H1 (cell line): ENCODE measurements at regions not wholly inside any gene's neighbourhood (a gene's known extent, or its start where the extent isn't known, plus 50 kb on each side); places are given as distances from the start of the nearest gene placed in this dataset.

Experiments used
- CTCF ChIA-PET: fragments of 300-600 bp; sonication (Branson Sonifier 250); formaldehyde crosslinking; loops from one replicate; lab custom pipeline; 2021; ENCODE audit not compliant: partially characterized antibody; lab: Charles Lee
- POLR2A ChIA-PET: fragments of 300-600 bp; sonication (Branson Sonifier 250); formaldehyde crosslinking; loops from one replicate; lab custom pipeline; 2021; ENCODE audit warnings: inconsistent platforms; ENCODE audit not compliant: partially characterized antibody; lab: Charles Lee
- DNase-seq, 2 experiments: peaks; one replicate each; pipeline versions ENCODE4 v3.0.0 to v3.0.0-alpha.2; 2010 to 2022; ENCODE audit warnings: low spot score in 2 of 2, low read depth in 1 of 2, mixed read lengths in 1 of 2
- FAIRE-seq: peaks from 2 replicates; lab custom pipeline; 2011; peaks lifted over from hg19 to GRCh38; lab: Jason Lieb, UNC
- H2AFZ ChIP-seq: 2 replicates; pipeline ENCODE4 v1.8.1; 2012; ENCODE audit warnings: low read length, inconsistent platforms
- H2AK5ac ChIP-seq: 2 replicates; pipeline ENCODE4 v1.6.1; 2013; ENCODE audit warnings: low read depth, low read length
- H2BK120ac ChIP-seq: replicated peaks from 2 replicates; pipeline ENCODE3; 2013; ENCODE audit warnings: low read depth, low read length, inconsistent platforms
- H2BK12ac ChIP-seq: 2 replicates; pipeline ENCODE4 v1.6.1; 2013; ENCODE audit warnings: low read depth, low read length
- H2BK15ac ChIP-seq: 2 replicates; pipeline ENCODE4 v1.6.1; 2013; ENCODE audit warnings: low read length
- H2BK20ac ChIP-seq: 2 replicates; pipeline ENCODE4 v1.6.1; 2013; ENCODE audit warnings: low read length
- H2BK5ac ChIP-seq: 2 replicates; pipeline ENCODE4 v1.6.1; 2013; ENCODE audit warnings: low read depth, low read length
- H3K14ac ChIP-seq: 2 replicates; pipeline ENCODE4 v1.6.1; 2013; ENCODE audit warnings: inconsistent platforms; ENCODE audit not compliant: insufficient read length
- H3K18ac ChIP-seq: 2 replicates; pipeline ENCODE4 v1.6.1; 2013; ENCODE audit warnings: low read length; ENCODE audit errors: extremely low read depth
- H3K23ac ChIP-seq: 2 replicates; pipeline ENCODE4 v1.6.1; 2013; ENCODE audit warnings: inconsistent platforms; ENCODE audit not compliant: insufficient read length
- H3K23me2 ChIP-seq: 2 replicates; pipeline ENCODE4 v1.6.1; 2013; ENCODE audit warnings: low read depth, low read length
- H3K27ac ChIP-seq: 2 replicates; pipeline ENCODE4 v1.6.1; 2011; ENCODE audit warnings: low read depth, low read length, inconsistent platforms
- H3K27me3 ChIP-seq, 4 experiments: replicated peaks in 1 of 4; 1 replicate in 1 of 4; 2 replicates in 3 of 4; pipeline versions ENCODE4 v1.6.1 to v1.8.1; 2011 to 2013; ENCODE audit warnings: low read length in 3 of 4, mild to moderate bottlenecking in 3 of 4, inconsistent platforms in 2 of 4, mixed read lengths in 2 of 4, moderate library complexity in 1 of 4; ENCODE audit not compliant: control insufficient read depth in 3 of 4, insufficient read depth in 3 of 4; ENCODE audit errors: extremely low read depth in 1 of 4
- H3K36me3 ChIP-seq, 4 experiments: 2 replicates each; pipeline versions ENCODE4 v1.6.1 to v1.8.1; 2011 to 2013; ENCODE audit warnings: mild to moderate bottlenecking in 4 of 4, low read length in 3 of 4, moderate library complexity in 2 of 4, control low read depth in 1 of 4, inconsistent platforms in 1 of 4; ENCODE audit not compliant: insufficient read depth in 4 of 4, control insufficient read depth in 2 of 4
- H3K4ac ChIP-seq: replicated peaks from 2 replicates; pipeline ENCODE3; 2013; ENCODE audit warnings: low read length, low read depth, mixed read lengths, inconsistent platforms; ENCODE audit not compliant: insufficient read length
- H3K4me1 ChIP-seq, 4 experiments: replicated peaks in 1 of 4; 1 replicate in 1 of 4; 2 replicates in 3 of 4; pipeline versions ENCODE4 v1.6.1 to v1.8.1; 2011 to 2013; ENCODE audit warnings: low read length in 3 of 4, inconsistent platforms in 2 of 4, mixed read lengths in 1 of 4; ENCODE audit not compliant: insufficient read depth in 4 of 4, control insufficient read depth in 3 of 4
- H3K4me2 ChIP-seq, 2 experiments: 2 replicates each; pipeline versions ENCODE4 v1.6.1 to v1.8.1; 2011 to 2013; ENCODE audit warnings: low read depth in 2 of 2, low read length in 2 of 2, control low read depth in 1 of 2, inconsistent platforms in 1 of 2, mild to moderate bottlenecking in 1 of 2; ENCODE audit not compliant: insufficient read depth in 1 of 2
- H3K4me3 ChIP-seq, 4 experiments: fragments of 200-600, 300-600 bp in 1 of 4; sonication (generic), shearing (Covaris generic), sonication (Bioruptor Twin) in 1 of 4; 2 replicates each; pipeline versions ENCODE4 v1.5.1 to v1.8.1; 2011 to 2016; ENCODE audit warnings: low read length in 4 of 4, low read depth in 3 of 4, control low read depth in 2 of 4, inconsistent platforms in 2 of 4, mild to moderate bottlenecking in 2 of 4, mixed read lengths in 1 of 4, moderate library complexity in 1 of 4; ENCODE audit not compliant: insufficient read depth in 2 of 4; ENCODE audit errors: extremely low read depth in 1 of 4
- H3K56ac ChIP-seq: replicated peaks from 2 replicates; pipeline ENCODE3; 2013; ENCODE audit warnings: low read depth, mild to moderate bottlenecking, mixed read lengths, low read length, inconsistent platforms; ENCODE audit not compliant: insufficient read length
- H3K79me1 ChIP-seq: 2 replicates; pipeline ENCODE4 v1.6.1; 2013; ENCODE audit warnings: low read depth, low read length, control low read depth
- H3K79me2 ChIP-seq, 2 experiments: 2 replicates each; pipeline versions ENCODE4 v1.6.1 to v1.8.1; 2012 to 2013; ENCODE audit warnings: low read length in 2 of 2, mild to moderate bottlenecking in 2 of 2, inconsistent platforms in 1 of 2; ENCODE audit not compliant: insufficient read depth in 2 of 2, control insufficient read depth in 1 of 2
- H3K9ac ChIP-seq, 4 experiments: replicated peaks in 1 of 4; 1 replicate in 1 of 4; 2 replicates in 3 of 4; pipeline versions ENCODE4 v1.6.1 to v1.8.1; 2011 to 2013; ENCODE audit warnings: low read depth in 3 of 4, low read length in 3 of 4, control low read depth in 2 of 4, mild to moderate bottlenecking in 2 of 4, moderate library complexity in 2 of 4, inconsistent platforms in 1 of 4; ENCODE audit errors: extremely low read depth in 1 of 4
- H3K9me3 ChIP-seq, 2 experiments: 2 replicates each; pipeline versions ENCODE4 v1.6.1 to v1.8.1; 2012 to 2013; ENCODE audit warnings: mild to moderate bottlenecking in 2 of 2, moderate library complexity in 2 of 2, control low read depth in 1 of 2, inconsistent platforms in 1 of 2, low read depth in 1 of 2, low read length in 1 of 2, mixed read lengths in 1 of 2; ENCODE audit not compliant: insufficient read depth in 2 of 2
- H4K20me1 ChIP-seq, 2 experiments: replicated peaks in 1 of 2; 2 replicates each; pipeline versions ENCODE3 to v1.8.1; 2011 to 2013; ENCODE audit warnings: inconsistent platforms in 2 of 2, low read length in 2 of 2, mild to moderate bottlenecking in 1 of 2; ENCODE audit not compliant: insufficient read depth in 2 of 2, control insufficient read depth in 1 of 2
- H4K5ac ChIP-seq: 2 replicates; pipeline ENCODE4 v1.6.1; 2013; ENCODE audit warnings: low read length, low read depth, mixed read lengths, inconsistent platforms; ENCODE audit not compliant: insufficient read length
- H4K8ac ChIP-seq: 2 replicates; pipeline ENCODE4 v1.8.0; 2013; ENCODE audit warnings: mild to moderate bottlenecking, moderate library complexity, low read length, inconsistent platforms; ENCODE audit not compliant: insufficient read depth; ENCODE audit errors: extremely low read depth
- H4K91ac ChIP-seq: replicated peaks from 2 replicates; pipeline ENCODE3; 2013; ENCODE audit warnings: low read length, mixed read lengths, inconsistent platforms; ENCODE audit not compliant: insufficient read length
- CBX5 ChIP-seq: fragments of 300-800, 300-1000 bp; sonication (generic); IDR thresholded peaks from 2 replicates; pipeline ENCODE4 v1.7.1; 2016; ENCODE audit warnings: antibody characterized with exemption, low read length, low read depth
- EGR1 ChIP-seq: IDR thresholded peaks from 2 replicates; pipeline ENCODE4 v1.6.1; 2011; ENCODE audit warnings: low read depth, low read length, borderline replicate concordance
- HDAC2 ChIP-seq, 2 experiments: fragments of 300-600 bp in 1 of 2; sonication (generic) in 1 of 2; IDR thresholded peaks; 2 replicates each; pipeline ENCODE4 v1.6.1; 2011 to 2012; ENCODE audit warnings: low read depth in 2 of 2, low read length in 2 of 2, mild to moderate bottlenecking in 2 of 2, moderate library complexity in 2 of 2, borderline replicate concordance in 1 of 2, inconsistent platforms in 1 of 2
- JUND ChIP-seq: IDR thresholded peaks from 2 replicates; pipeline ENCODE4 v1.6.1; 2011; ENCODE audit warnings: mild to moderate bottlenecking, improper control_type of control experiment, low read length
- NRF1 ChIP-seq: IDR thresholded peaks from 2 replicates; pipeline ENCODE4 v1.6.1; 2011; ENCODE audit warnings: mild to moderate bottlenecking, low read depth, low read length, improper control_type of control experiment
- SRF ChIP-seq: IDR thresholded peaks from 2 replicates; pipeline ENCODE4 v1.6.1; 2011; ENCODE audit warnings: mild to moderate bottlenecking, low read depth, low read length, moderate library complexity
- YY1 ChIP-seq: IDR thresholded peaks from 2 replicates; pipeline ENCODE4 v1.6.1; 2011; ENCODE audit warnings: low read depth, mild to moderate bottlenecking, low read length
- WGBS, 2 experiments: shearing (Covaris generic) in 1 of 2; methylation state at CpG; one replicate each; pipeline versions ENCODE4 v1.1.6 to v1.1.7; 2013 to 2015; ENCODE audit warnings: low lambda C conversion rate in 2 of 2, mixed read lengths in 2 of 2, inconsistent platforms in 1 of 2, low coverage in 1 of 2, missing lambda C conversion rate in 1 of 2; ENCODE audit not compliant: insufficient replicate concordance in 2 of 2, insufficient coverage in 1 of 2, insufficient read length in 1 of 2; ENCODE audit errors: extremely low coverage in 1 of 2, missing lambda C conversion rate in 1 of 2; 5-methylcytosine and 5-hydroxymethylcytosine counted together
- TF ChIP-seq, protein P1 (sequence below): IDR thresholded peaks from 2 replicates; pipeline ENCODE4 v1.6.1; 2011; ENCODE audit warnings: low read depth, mild to moderate bottlenecking, low read length; ENCODE audit not compliant: insufficient read depth
- TF ChIP-seq, protein P2 (sequence below): IDR thresholded peaks from 2 replicates; pipeline ENCODE4 v1.6.1; 2012; ENCODE audit warnings: low read length, inconsistent platforms

GRCh38 chr10:61078542-61079275 is 134.7 kb upstream of the RHOBTB1 start:
- ChIA-PET CTCF (interaction anchor here (0.7 to 1.3 kb wide), 2 partner anchors 29 to 70 kb away, joined by 3 read pairs; no protein-coding TSS in a partner anchor), POLR2A (no interaction called here)
- Histone ChIP-seq H3K27me3 (no peaks in the 10 kb centered on the region), H3K56ac (no peak overlapping the region), H3K79me2 (no peaks in the 10 kb centered on the region), H3K23me2 (no peaks in the 10 kb centered on the region), H2BK12ac (no peak overlapping the region), H2BK20ac (no peak overlapping the region), H2AK5ac (no peak overlapping the region), H4K20me1 (no peaks in the 10 kb centered on the region), H3K4ac (no peak overlapping the region), H2BK5ac (no peak overlapping the region), H3K9me3 (no peaks in the 10 kb centered on the region; a peak in 1 of 4 replicates), H3K14ac (no peak overlapping the region), H3K4me3 (no peak overlapping the region), H2BK15ac (no peak overlapping the region), H3K9ac (no peak overlapping the region), H3K79me1 (no peaks in the 10 kb centered on the region), H3K36me3 (no peaks in the 10 kb centered on the region), H3K4me2 (no peak overlapping the region), H4K91ac (no peak overlapping the region), H3K4me1 (no peaks in the 10 kb centered on the region), H3K27ac (no peak overlapping the region), H4K8ac (no peak overlapping the region), H3K18ac (no peak overlapping the region), H2BK120ac (no peak overlapping the region), H4K5ac (no peak overlapping the region), H2AFZ (0 out of 2 replicates have a peak overlapping the region, but pooled peaks have one; percentile 44), H3K23ac (no peak overlapping the region)
- TF ChIP-seq SRF (no peak), CBX5 (no peak), NRF1 (no peak), EGR1 (no peak), JUND (no peak), HDAC2 (IDR thresholded peaks at IDR 0.05; ENCODE audit: borderline replicate concordance in 1 of 2, low read depth in 2 of 2, low read length in 2 of 2) (no peak), YY1 (no peak)
- TF ChIP-seq, protein P1, sequence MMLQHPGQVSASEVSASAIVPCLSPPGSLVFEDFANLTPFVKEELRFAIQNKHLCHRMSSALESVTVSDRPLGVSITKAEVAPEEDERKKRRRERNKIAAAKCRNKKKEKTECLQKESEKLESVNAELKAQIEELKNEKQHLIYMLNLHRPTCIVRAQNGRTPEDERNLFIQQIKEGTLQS: no peak
- TF ChIP-seq, protein P2, sequence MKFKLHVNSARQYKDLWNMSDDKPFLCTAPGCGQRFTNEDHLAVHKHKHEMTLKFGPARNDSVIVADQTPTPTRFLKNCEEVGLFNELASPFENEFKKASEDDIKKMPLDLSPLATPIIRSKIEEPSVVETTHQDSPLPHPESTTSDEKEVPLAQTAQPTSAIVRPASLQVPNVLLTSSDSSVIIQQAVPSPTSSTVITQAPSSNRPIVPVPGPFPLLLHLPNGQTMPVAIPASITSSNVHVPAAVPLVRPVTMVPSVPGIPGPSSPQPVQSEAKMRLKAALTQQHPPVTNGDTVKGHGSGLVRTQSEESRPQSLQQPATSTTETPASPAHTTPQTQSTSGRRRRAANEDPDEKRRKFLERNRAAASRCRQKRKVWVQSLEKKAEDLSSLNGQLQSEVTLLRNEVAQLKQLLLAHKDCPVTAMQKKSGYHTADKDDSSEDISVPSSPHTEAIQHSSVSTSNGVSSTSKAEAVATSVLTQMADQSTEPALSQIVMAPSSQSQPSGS: no peak
- 90% methylated on average over 3 of the region's 3 CpGs; no CpG with 5 or more reads in 1 of the 2 experiments for WGBS, 2 experiments
- DNase-seq (no peak), FAIRE-seq (no peak)
